Brain microvascular endothelial cell (primary cell): ENCODE measurements at regions not wholly inside any gene's neighbourhood (a gene's known extent, or its start where the extent isn't known, plus 50 kb on each side); places are given as distances from the start of the nearest gene placed in this dataset.

Experiments
- DNase-seq: peaks from one replicate; pipeline ENCODE4 v3.0.0-alpha.2; 2020
- H3K27ac ChIP-seq: fragments of 250-450 bp; sonication (Bioruptor Pico); 2 replicates; pipeline ENCODE4 v1.5.1; 2020; ENCODE audit warnings: mild to moderate bottlenecking, moderate library complexity
- H3K27me3 ChIP-seq: fragments of 250-450 bp; sonication (Bioruptor Pico); replicated peaks from 2 replicates; pipeline ENCODE4 v1.5.1; 2020; ENCODE audit warnings: mild to moderate bottlenecking
- H3K36me3 ChIP-seq: fragments of 250-450 bp; sonication (Bioruptor Pico); replicated peaks from 2 replicates; pipeline ENCODE4 v1.5.1; 2020; ENCODE audit warnings: mild to moderate bottlenecking
- H3K4me3 ChIP-seq: 2 replicates; pipeline ENCODE4 v1.5.1; 2011; ENCODE audit warnings: low read depth, mild to moderate bottlenecking, control low read depth, low read length, moderate library complexity
- in situ Hi-C: cut with HindIII; loops from 2 replicates; pipeline ENCODE4 v1.10.0; 2017; ENCODE audit warnings: low sequenced_read_pairs, low pct_ligation_motif_present
- TF ChIP-seq, protein P1 (sequence below): IDR thresholded peaks from 2 replicates; pipeline ENCODE4 v1.5.1; 2011; ENCODE audit warnings: low read depth, mild to moderate bottlenecking, moderate library complexity, low read length, control low read depth, inconsistent platforms; ENCODE audit errors: missing control alignments

DNA sequence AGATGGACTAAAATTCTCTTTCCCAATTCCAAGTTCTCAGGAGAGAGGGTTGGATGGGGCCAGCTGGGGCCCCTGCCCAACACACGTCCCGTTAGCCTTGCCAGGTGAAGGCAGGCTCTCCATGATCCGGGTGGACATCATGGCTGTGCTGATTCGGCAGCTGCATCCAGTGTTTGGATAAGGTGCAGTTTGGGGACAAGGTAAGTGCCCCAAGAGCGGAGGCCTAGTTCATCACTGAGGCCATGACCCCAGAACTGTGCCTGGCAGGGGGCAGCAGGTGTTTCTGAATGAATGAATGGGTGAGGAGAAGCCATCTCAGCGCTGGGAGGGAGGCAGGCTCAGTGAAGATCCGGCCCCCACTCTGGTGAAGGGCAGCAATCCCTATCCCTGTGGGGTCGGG lies 520.4 kb downstream of the TBC1D22A start:
- TF ChIP-seq, protein P1, sequence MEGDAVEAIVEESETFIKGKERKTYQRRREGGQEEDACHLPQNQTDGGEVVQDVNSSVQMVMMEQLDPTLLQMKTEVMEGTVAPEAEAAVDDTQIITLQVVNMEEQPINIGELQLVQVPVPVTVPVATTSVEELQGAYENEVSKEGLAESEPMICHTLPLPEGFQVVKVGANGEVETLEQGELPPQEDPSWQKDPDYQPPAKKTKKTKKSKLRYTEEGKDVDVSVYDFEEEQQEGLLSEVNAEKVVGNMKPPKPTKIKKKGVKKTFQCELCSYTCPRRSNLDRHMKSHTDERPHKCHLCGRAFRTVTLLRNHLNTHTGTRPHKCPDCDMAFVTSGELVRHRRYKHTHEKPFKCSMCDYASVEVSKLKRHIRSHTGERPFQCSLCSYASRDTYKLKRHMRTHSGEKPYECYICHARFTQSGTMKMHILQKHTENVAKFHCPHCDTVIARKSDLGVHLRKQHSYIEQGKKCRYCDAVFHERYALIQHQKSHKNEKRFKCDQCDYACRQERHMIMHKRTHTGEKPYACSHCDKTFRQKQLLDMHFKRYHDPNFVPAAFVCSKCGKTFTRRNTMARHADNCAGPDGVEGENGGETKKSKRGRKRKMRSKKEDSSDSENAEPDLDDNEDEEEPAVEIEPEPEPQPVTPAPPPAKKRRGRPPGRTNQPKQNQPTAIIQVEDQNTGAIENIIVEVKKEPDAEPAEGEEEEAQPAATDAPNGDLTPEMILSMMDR, result no peak
- in situ Hi-C loops, result no loop called here
- no peak for DNase-seq
- Histone ChIP-seq H3K4me3 (no peak overlapping the region), H3K27me3 (no peaks in the 10 kb centered on the region), H3K27ac (no peak overlapping the region), H3K36me3 (no peaks in the 10 kb centered on the region)

DNA sequence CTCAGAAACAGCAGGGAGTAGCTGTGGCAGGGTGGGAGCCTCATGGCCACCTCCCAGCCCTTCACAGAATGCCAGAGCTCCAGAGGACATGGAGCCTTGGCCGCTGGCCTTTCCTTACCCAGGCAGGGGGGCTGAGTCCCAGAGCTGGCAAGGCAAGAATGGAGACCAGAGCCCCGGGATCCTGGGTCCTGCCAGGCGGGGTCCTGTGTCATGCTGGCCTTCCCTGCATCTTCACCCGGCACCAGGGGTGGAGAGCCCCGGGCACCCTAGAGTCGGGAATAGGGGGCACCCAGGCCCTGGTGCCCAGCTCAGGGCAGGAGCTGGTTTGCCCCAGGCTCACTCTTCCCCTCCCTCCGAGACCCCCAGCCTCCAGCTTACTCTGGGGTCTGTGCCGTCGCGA lies 519.9 kb downstream of the TBC1D22A start:
- in situ Hi-C loops, result no loop called here
- TF ChIP-seq, protein P1, result no peak
- Histone ChIP-seq H3K36me3 (no peaks in the 10 kb centered on the region), H3K27ac (no peak overlapping the region), H3K4me3 (no peak overlapping the region), H3K27me3 (no peaks in the 10 kb centered on the region)
- no peak for DNase-seq

DNA sequence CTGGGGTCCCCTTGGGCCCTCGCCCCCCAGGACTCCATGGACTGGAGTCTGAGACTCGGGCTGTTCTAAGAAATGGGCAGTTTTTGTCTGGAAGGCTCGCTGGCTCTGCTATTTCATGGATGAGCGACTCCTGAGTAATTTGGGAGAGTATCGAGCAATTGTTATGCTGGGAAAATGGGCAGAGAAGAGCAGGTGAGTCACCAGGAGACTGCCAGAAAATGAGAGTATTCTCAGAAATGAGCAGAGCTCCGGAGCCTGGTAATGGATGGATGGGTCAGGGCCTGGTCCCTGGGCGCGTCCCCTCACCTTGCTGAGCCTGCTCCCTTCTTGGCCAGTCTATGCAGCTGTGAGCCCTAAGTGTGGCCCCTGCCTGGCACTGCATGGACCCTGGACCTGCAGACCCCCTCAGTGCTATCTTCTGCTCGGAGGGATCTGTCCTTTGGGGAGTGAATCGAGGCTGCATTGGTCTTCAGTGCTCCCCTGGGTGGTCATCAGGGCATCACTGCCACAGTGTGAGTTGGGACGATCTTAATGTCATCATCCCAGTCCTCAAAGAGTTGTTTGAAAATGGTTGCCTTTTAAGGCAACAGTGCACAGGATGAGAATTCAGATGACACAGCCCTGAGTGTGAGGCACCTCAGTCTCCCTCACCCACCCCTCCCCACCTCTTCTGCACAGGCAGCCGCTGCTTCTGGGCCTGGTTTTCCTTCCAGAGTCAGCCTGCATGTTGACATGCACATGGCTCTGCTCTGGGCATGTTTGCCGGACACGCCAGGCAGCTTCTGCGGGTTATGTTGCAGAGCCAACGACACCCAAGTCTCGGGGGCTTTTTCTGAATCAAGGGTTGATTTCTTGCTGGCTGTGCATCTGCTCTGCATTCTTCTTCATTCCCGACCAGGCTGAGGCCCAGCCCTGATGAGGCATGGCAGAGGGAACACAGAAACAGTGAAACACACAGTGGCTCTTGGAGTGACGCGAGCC lies 519.0 kb downstream of the TBC1D22A start:
- in situ Hi-C loops, result no loop called here
- Histone ChIP-seq H3K27me3 (no peaks in the 10 kb centered on the region), H3K4me3 (no peak overlapping the region), H3K27ac (no peak overlapping the region), H3K36me3 (no peaks in the 10 kb centered on the region)
- TF ChIP-seq, protein P1, result no peak
- DNase-seq, result no peak

DNA sequence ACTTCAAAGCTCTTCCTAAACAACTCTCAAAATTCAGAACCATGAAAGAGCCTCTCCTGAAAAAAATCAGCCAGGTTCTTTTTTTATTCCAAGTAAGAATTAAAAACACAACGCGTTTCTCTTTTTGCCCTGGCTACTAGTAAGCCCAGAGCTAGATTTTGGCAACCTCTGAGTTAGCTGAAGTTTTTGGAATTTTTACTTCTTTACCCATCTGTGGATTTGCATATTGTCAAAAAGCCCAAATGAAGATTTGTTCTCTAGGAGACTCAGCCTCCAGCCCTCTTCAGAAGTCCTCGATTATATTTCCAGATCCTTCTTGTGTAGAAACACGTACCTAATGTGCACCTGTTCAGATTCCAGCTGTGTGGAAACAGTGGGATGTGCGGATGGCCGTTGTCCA lies 517.9 kb downstream of the TBC1D22A start:
- no peak overlapping the region for H3K27ac ChIP-seq
- no peaks in the 10 kb centered on the region for H3K27me3 ChIP-seq
- H3K36me3 ChIP-seq, result no peaks in the 10 kb centered on the region
- in situ Hi-C loops, result no loop called here
- DNase-seq, result no peak
- no peak overlapping the region for H3K4me3 ChIP-seq
- TF ChIP-seq, protein P1, result no peak

DNA sequence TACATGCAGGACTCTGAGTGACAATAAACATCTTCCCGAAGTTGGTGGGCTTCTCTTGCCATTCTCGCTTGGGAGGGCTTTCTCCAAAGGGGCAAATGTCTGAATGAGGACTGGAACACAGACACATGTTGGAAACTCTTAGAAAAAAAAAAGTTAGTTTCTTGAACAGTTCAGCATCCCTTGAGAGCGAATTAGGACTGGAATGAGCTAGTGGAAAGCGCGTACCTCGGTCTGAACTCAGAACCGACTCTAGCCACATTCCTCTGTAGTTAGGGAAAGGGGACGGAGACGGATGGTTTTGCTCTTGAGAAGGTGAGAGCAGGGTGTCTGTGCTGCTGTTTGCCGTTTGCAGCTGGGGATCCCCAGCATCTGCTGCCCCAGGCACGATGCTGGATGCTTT lies 517.3 kb downstream of the TBC1D22A start:
- H3K27ac ChIP-seq, result no peak overlapping the region
- TF ChIP-seq, protein P1, result no peak
- no peak overlapping the region for H3K4me3 ChIP-seq
- no peaks in the 10 kb centered on the region for H3K27me3 ChIP-seq
- no peaks in the 10 kb centered on the region for H3K36me3 ChIP-seq
- no peak for DNase-seq
- in situ Hi-C loops, result no loop called here
